ENCODE measurements at regions not wholly inside any gene's neighbourhood (a gene's known extent, or its start where the extent isn't known, plus 50 kb on each side); places are given as distances from the start of the nearest gene placed in this dataset.

DNA sequence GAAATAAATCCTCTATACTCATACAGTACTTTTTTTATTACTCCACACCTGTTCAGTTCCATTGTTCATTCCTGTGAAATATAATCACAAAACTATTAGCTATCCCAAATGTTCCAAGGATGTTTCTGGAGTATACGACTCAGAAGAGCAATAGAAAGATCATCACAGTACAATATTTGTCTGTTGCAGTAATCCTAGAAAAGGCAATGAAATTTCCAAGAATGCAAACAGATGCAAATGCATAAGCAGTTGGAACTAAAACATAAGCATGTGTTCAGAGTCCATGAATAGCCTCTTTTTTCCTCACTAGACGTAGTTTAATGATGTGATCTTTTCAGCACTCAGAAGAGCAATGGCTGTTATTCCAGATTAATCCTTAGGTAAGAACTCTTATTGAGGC is 55.2 kb downstream of the RTL3 start:
- TF ChIP-seq, protein P1, sequence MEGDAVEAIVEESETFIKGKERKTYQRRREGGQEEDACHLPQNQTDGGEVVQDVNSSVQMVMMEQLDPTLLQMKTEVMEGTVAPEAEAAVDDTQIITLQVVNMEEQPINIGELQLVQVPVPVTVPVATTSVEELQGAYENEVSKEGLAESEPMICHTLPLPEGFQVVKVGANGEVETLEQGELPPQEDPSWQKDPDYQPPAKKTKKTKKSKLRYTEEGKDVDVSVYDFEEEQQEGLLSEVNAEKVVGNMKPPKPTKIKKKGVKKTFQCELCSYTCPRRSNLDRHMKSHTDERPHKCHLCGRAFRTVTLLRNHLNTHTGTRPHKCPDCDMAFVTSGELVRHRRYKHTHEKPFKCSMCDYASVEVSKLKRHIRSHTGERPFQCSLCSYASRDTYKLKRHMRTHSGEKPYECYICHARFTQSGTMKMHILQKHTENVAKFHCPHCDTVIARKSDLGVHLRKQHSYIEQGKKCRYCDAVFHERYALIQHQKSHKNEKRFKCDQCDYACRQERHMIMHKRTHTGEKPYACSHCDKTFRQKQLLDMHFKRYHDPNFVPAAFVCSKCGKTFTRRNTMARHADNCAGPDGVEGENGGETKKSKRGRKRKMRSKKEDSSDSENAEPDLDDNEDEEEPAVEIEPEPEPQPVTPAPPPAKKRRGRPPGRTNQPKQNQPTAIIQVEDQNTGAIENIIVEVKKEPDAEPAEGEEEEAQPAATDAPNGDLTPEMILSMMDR (conservative IDR thresholded peaks at IDR 0.05; ENCODE audit: low read depth, low read length): no peak
- no peak for TF ChIP-seq EZH2 (IDR thresholded peaks at IDR 0.05; ENCODE audit: borderline replicate concordance, low read depth, low read length, poor library complexity, severe bottlenecking)

Data from A673 (cell line).